ENCODE measurements at regions not wholly inside any gene's neighbourhood (a gene's known extent, or its start where the extent isn't known, plus 50 kb on each side); places are given as distances from the start of the nearest gene placed in this dataset.

- no peak overlapping the region for H3K4me3 ChIP-seq (ENCODE audit: low read depth, low read length)
- TF ChIP-seq, protein P1, sequence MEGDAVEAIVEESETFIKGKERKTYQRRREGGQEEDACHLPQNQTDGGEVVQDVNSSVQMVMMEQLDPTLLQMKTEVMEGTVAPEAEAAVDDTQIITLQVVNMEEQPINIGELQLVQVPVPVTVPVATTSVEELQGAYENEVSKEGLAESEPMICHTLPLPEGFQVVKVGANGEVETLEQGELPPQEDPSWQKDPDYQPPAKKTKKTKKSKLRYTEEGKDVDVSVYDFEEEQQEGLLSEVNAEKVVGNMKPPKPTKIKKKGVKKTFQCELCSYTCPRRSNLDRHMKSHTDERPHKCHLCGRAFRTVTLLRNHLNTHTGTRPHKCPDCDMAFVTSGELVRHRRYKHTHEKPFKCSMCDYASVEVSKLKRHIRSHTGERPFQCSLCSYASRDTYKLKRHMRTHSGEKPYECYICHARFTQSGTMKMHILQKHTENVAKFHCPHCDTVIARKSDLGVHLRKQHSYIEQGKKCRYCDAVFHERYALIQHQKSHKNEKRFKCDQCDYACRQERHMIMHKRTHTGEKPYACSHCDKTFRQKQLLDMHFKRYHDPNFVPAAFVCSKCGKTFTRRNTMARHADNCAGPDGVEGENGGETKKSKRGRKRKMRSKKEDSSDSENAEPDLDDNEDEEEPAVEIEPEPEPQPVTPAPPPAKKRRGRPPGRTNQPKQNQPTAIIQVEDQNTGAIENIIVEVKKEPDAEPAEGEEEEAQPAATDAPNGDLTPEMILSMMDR (IDR thresholded peaks at IDR 0.05; ENCODE audit: borderline replicate concordance, insufficient read depth, low read depth, low read length): no peak
Measured at GRCh38 chr3:153901152-153901551, 220.0 kb upstream of the ARHGEF26 start.

GRCh38 chr3:153901991-153902390 lies 219.2 kb upstream of the ARHGEF26 start:
- TF ChIP-seq, protein P1 (IDR thresholded peaks at IDR 0.05; ENCODE audit: borderline replicate concordance, insufficient read depth, low read depth, low read length): no peak
- H3K4me3 ChIP-seq (ENCODE audit: low read depth, low read length): no peak overlapping the region

- H3K4me3 ChIP-seq (ENCODE audit: low read depth, low read length): no peak overlapping the region
- TF ChIP-seq, protein P1 (IDR thresholded peaks at IDR 0.05; ENCODE audit: borderline replicate concordance, insufficient read depth, low read depth, low read length): no peak
Measured at GRCh38 chr3:153903430-153903829, 217.8 kb upstream of the ARHGEF26 start.

DNA sequence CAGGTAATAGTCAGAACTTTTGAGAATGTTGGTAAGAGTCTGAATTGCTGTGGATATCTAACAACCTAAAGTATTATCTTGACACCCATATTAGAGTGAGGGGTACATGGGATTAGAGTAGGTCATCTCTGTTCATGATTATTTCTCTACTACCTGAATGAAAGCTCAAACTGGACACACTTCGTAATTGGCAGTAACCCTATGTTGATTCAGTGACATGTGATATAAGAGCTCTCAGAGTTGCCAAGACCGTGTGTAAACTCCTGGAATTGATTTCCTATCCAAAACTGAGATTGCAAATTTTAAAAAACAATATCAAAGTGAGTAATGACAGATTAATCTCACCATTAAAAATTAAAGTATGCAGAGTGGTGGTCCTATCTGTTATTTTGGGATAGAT lies 214.8 kb upstream of the ARHGEF26 start:
- H3K4me3 ChIP-seq (ENCODE audit: low read depth, low read length): no peak overlapping the region
- TF ChIP-seq, protein P1 (IDR thresholded peaks at IDR 0.05; ENCODE audit: borderline replicate concordance, insufficient read depth, low read depth, low read length): no peak

DNA sequence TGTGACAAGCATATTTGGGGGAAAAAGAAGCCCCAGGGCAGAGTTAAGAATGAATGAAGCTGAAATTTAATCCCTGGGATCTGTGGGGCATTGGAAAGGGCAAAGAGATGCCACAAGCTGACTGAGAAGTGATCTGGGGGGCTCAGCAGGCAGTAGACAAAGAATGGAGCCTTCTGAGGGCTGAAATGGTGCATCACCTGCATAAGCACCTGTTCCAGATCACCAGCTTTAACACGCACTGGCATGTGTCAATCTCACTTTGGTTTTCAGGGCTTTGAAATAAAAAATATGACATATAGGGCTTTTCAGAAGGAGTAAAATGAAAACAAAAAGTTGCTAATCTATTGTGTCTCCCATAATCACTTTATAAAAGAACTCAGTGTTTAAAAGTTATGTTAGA lies 210.8 kb upstream of the ARHGEF26 start:
- no peak overlapping the region for H3K4me3 ChIP-seq (ENCODE audit: low read depth, low read length)
- TF ChIP-seq, protein P1 (IDR thresholded peaks at IDR 0.05; ENCODE audit: borderline replicate concordance, insufficient read depth, low read depth, low read length): no peak

GRCh38 chr3:153911116-153911515 lies 210.1 kb upstream of the ARHGEF26 start:
- TF ChIP-seq, protein P1 (IDR thresholded peaks at IDR 0.05; ENCODE audit: borderline replicate concordance, insufficient read depth, low read depth, low read length): no peak
- H3K4me3 ChIP-seq (ENCODE audit: low read depth, low read length): no peak overlapping the region

DNA sequence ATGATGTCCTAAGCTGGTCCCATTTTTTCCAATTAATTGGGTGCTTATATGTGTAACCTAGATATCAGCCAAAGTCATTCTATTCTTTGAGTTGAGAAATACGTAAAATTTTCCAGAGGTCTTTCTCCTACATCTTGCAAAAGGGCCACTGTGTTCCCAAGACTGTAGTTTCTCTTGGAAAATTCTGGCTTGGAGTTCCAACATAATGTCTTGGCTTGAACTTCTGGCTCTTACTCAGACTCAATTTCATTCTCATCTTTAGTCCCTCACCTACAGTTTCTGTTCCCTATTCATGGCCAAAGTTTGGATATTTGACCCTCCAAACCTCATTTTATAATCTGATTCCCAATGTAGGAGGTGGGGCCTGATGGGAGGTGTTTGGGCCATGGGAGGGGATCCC lies 201.4 kb upstream of the ARHGEF26 start:
- H3K4me3 ChIP-seq (ENCODE audit: low read depth, low read length): no peak overlapping the region
- TF ChIP-seq, protein P1 (IDR thresholded peaks at IDR 0.05; ENCODE audit: borderline replicate concordance, insufficient read depth, low read depth, low read length): no peak

Measured in GM12875 (cell line).